Keratinocyte (primary cell): ENCODE measurements at regions not wholly inside any gene's neighbourhood (a gene's known extent, or its start where the extent isn't known, plus 50 kb on each side); places are given as distances from the start of the nearest gene placed in this dataset.

Source experiments
- DNase-seq: peaks from one replicate; pipeline ENCODE4 v3.0.0-alpha.2; 2011; ENCODE audit warnings: low read depth, missing footprints, low spot score
- FAIRE-seq: peaks from 2 replicates; lab custom pipeline; 2011; peaks lifted over from hg19 to GRCh38; lab: Jason Lieb, UNC
- H2AFZ ChIP-seq: 2 replicates; pipeline ENCODE4 v1.6.0; 2012; ENCODE audit warnings: low read length, control low read depth, inconsistent platforms; ENCODE audit not compliant: control insufficient read depth
- H3K27ac ChIP-seq: 2 replicates; pipeline ENCODE4 v1.5.1; 2011; ENCODE audit warnings: low read length; ENCODE audit not compliant: control insufficient read depth, insufficient read depth
- H3K27me3 ChIP-seq: 3 replicates; pipeline ENCODE4 v1.6.0; 2011; ENCODE audit warnings: low read length; ENCODE audit not compliant: control insufficient read depth, insufficient read depth; ENCODE audit errors: extremely low read depth
- H3K36me3 ChIP-seq, 2 experiments: 2 replicates in 1 of 2; 3 replicates in 1 of 2; pipeline ENCODE4 v1.5.1; 2011; ENCODE audit warnings: low read length in 2 of 2, mild to moderate bottlenecking in 1 of 2; ENCODE audit not compliant: control insufficient read depth in 2 of 2, insufficient read depth in 2 of 2; ENCODE audit errors: extremely low read depth in 1 of 2
- H3K4me1 ChIP-seq: 3 replicates; pipeline ENCODE4 v1.5.1; 2011; ENCODE audit warnings: low read length; ENCODE audit not compliant: control insufficient read depth, insufficient read depth; ENCODE audit errors: extremely low read depth
- H3K4me2 ChIP-seq: 3 replicates; pipeline ENCODE4 v1.6.0; 2011; ENCODE audit warnings: low read depth, low read length; ENCODE audit not compliant: control insufficient read depth, insufficient read depth; ENCODE audit errors: extremely low read depth
- H3K4me3 ChIP-seq, 3 experiments: fragments of 200-600 bp in 1 of 3; sonication (generic) in 1 of 3; 2 replicates in 2 of 3; 3 replicates in 1 of 3; pipeline ENCODE4 v1.5.1; 2011 to 2016; ENCODE audit warnings: low read length in 3 of 3, mild to moderate bottlenecking in 3 of 3, control low read depth in 2 of 3, inconsistent platforms in 1 of 3, low read depth in 1 of 3, mixed read lengths in 1 of 3, mixed run types in 1 of 3, moderate library complexity in 1 of 3; ENCODE audit not compliant: control insufficient read depth in 2 of 3, insufficient read depth in 2 of 3; ENCODE audit errors: extremely low read depth in 1 of 3
- H3K79me2 ChIP-seq: 2 replicates; pipeline ENCODE4 v1.6.0; 2012; ENCODE audit warnings: low read length; ENCODE audit not compliant: control insufficient read depth, insufficient read depth
- H3K9ac ChIP-seq: 3 replicates; pipeline ENCODE4 v1.6.0; 2011; ENCODE audit warnings: low read length; ENCODE audit not compliant: control insufficient read depth, insufficient read depth; ENCODE audit errors: extremely low read depth
- H3K9me1 ChIP-seq: 3 replicates; pipeline ENCODE4 v1.6.0; 2011; ENCODE audit warnings: low read length; ENCODE audit not compliant: control insufficient read depth, insufficient read depth; ENCODE audit errors: extremely low read depth
- H3K9me3 ChIP-seq: 2 replicates; pipeline ENCODE4 v1.5.1; 2012; ENCODE audit warnings: low read depth, low read length; ENCODE audit not compliant: control insufficient read depth
- H4K20me1 ChIP-seq: 3 replicates; pipeline ENCODE4 v1.6.0; 2011; ENCODE audit warnings: low read length; ENCODE audit not compliant: control insufficient read depth, insufficient read depth; ENCODE audit errors: extremely low read depth
- EZH2 ChIP-seq: IDR thresholded peaks from one replicate; pipeline ENCODE4 v1.6.1; 2012; ENCODE audit warnings: inconsistent platforms, mild to moderate bottlenecking, low read length, moderate library complexity
- dilution Hi-C: fragments of 300-500 bp; cut with MboI; formaldehyde crosslinking; loops from one replicate; pipeline ENCODE4 v1.7.0; 2020; ENCODE audit warnings: low sequenced_read_pairs; ENCODE audit not compliant: extremely low pct_ligation_motif_present
- TF ChIP-seq, protein P1 (sequence below), 3 experiments: IDR thresholded peaks in 1 of 3; conservative IDR thresholded peaks in 1 of 3; optimal IDR thresholded peaks in 1 of 3; 2 replicates in 2 of 3; 3 replicates in 1 of 3; pipeline versions ENCODE3 to v1.5.1; 2011; ENCODE audit warnings: low read length in 3 of 3, mild to moderate bottlenecking in 3 of 3, moderate library complexity in 2 of 3, control low read depth in 1 of 3, inconsistent platforms in 1 of 3; ENCODE audit not compliant: insufficient read depth in 2 of 3; ENCODE audit errors: extremely low read depth in 1 of 3

DNA sequence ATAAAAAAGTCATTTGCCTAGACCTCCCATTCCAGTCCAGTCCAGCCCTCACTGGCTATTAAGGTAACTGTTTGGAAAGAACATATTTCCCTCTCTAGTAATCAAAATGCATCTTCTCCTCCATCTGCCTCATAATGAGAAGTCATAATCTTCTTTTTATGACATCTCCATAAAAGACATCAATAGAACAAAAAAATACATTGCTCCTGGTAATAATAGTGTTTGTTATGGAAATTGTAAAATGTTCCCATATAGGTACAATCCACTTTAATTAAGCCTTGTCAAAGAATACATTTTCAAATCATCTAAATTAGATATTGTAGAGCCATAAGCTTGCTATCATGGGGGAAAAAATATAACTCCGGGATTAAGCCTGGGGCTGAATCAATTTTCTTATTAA, 461.6 kb downstream of the LRATD1 start:
- no peak for FAIRE-seq

DNA sequence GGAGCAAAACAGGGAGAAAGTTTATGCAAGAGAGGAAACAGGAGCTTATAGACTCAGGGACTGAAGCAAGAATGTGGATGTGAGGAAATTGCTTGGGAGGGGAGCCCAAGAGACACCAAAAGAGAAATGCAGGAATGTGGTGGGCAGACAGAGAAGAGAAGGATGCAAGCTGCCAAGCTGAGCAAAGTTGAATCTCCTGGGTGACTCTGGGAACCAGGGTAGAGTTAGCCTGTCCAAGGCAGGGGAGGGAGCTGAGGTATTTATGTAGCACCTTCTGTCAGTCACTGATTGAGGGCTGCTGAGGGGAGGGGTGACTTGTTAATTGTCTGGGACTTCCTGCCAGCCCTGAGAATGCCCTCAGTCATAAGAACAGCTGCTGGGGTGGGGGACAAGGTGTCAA, 464.3 kb downstream of the NBAS start:
- TF ChIP-seq, protein P1, sequence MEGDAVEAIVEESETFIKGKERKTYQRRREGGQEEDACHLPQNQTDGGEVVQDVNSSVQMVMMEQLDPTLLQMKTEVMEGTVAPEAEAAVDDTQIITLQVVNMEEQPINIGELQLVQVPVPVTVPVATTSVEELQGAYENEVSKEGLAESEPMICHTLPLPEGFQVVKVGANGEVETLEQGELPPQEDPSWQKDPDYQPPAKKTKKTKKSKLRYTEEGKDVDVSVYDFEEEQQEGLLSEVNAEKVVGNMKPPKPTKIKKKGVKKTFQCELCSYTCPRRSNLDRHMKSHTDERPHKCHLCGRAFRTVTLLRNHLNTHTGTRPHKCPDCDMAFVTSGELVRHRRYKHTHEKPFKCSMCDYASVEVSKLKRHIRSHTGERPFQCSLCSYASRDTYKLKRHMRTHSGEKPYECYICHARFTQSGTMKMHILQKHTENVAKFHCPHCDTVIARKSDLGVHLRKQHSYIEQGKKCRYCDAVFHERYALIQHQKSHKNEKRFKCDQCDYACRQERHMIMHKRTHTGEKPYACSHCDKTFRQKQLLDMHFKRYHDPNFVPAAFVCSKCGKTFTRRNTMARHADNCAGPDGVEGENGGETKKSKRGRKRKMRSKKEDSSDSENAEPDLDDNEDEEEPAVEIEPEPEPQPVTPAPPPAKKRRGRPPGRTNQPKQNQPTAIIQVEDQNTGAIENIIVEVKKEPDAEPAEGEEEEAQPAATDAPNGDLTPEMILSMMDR (optimal IDR thresholded peaks at IDR 0.05 in 1 of 3, IDR thresholded peaks at IDR 0.05 in 1 of 3, conservative IDR thresholded peaks at IDR 0.05 in 1 of 3; ENCODE audit: extremely low read depth in 1 of 3, insufficient read depth in 2 of 3, low read length in 3 of 3) = no peak
- TF ChIP-seq EZH2 = no peak
- no peaks in the 10 kb centered on the region for H3K9me1 ChIP-seq
- no peak overlapping the region for H2AFZ ChIP-seq
- H3K4me1 ChIP-seq = no peaks in the 10 kb centered on the region
- no peak overlapping the region for H3K4me2 ChIP-seq
- H3K4me3 ChIP-seq = no peak overlapping the region
- no peaks in the 10 kb centered on the region for H3K36me3 ChIP-seq
- H3K9ac ChIP-seq = no peak overlapping the region
- H3K27me3 ChIP-seq = no peaks in the 10 kb centered on the region
- no peaks in the 10 kb centered on the region for H4K20me1 ChIP-seq
- no peak for FAIRE-seq
- no peaks in the 10 kb centered on the region for H3K79me2 ChIP-seq
- H3K9me3 ChIP-seq = no peaks in the 10 kb centered on the region
- no peak overlapping the region for H3K27ac ChIP-seq
- dilution Hi-C loops = no loop called here
- DNase-seq = no peak

More for the DNA sequence above, 461.6 kb downstream of the LRATD1 start:
- H3K4me1 ChIP-seq = no peaks in the 10 kb centered on the region
- H2AFZ ChIP-seq = no peak overlapping the region
- H3K9me1 ChIP-seq = no peaks in the 10 kb centered on the region
- H3K27me3 ChIP-seq = no peaks in the 10 kb centered on the region
- no peak overlapping the region for H3K27ac ChIP-seq
- H3K9me3 ChIP-seq = no peaks in the 10 kb centered on the region
- H3K36me3 ChIP-seq = no peaks in the 10 kb centered on the region
- H3K4me2 ChIP-seq = no peak overlapping the region
- TF ChIP-seq, protein P1 (optimal IDR thresholded peaks at IDR 0.05 in 1 of 3, IDR thresholded peaks at IDR 0.05 in 1 of 3, conservative IDR thresholded peaks at IDR 0.05 in 1 of 3; ENCODE audit: extremely low read depth in 1 of 3, insufficient read depth in 2 of 3, low read length in 3 of 3) = no peak
- TF ChIP-seq EZH2 = no peak
- H3K4me3 ChIP-seq = no peak overlapping the region
- no peak overlapping the region for H3K9ac ChIP-seq
- H3K79me2 ChIP-seq = no peaks in the 10 kb centered on the region
- H4K20me1 ChIP-seq = no peaks in the 10 kb centered on the region
- dilution Hi-C loops = no loop called here
- no peak for DNase-seq
